AG04450 (cell line): ENCODE measurements at regions not wholly inside any gene's neighbourhood (a gene's known extent, or its start where the extent isn't known, plus 50 kb on each side); places are given as distances from the start of the nearest gene placed in this dataset.
"Not testable (repeated sequence)": the region's sequence is repeated elsewhere in the genome, so short reads cannot be mapped to it uniquely, and the experiment has no call there.

ENCODE experiments used
- CTCF ChIA-PET: fragments of 300-600, 350-600 bp; formaldehyde crosslinking; extraction: SDS; loops from one replicate; lab custom pipeline; 2022; ENCODE audit warnings: antibody characterized with exemption, inconsistent platforms; lab: Charles Lee
- POLR2A ChIA-PET: fragments of 350-600 bp; formaldehyde crosslinking; extraction: SDS; loops from one replicate; lab custom pipeline; 2021; ENCODE audit warnings: antibody characterized with exemption, inconsistent platforms; lab: Yijun Ruan, JAX
- DNase-seq: peaks from one replicate; pipeline ENCODE4 v3.0.0-alpha.2; 2011; ENCODE audit warnings: low read depth, low spot score
- H3K27ac ChIP-seq: one replicate; pipeline ENCODE4 v1.5.1; 2012; ENCODE audit warnings: low read depth, low read length, control low read depth
- H3K27me3 ChIP-seq: one replicate; pipeline ENCODE4 v1.6.0; 2012; ENCODE audit warnings: low read length; ENCODE audit not compliant: control insufficient read depth, insufficient read depth
- H3K4me3 ChIP-seq: 2 replicates; pipeline ENCODE4 v1.5.1; 2011; ENCODE audit warnings: mild to moderate bottlenecking, low read depth, low read length, control low read depth
- H3K9me3 ChIP-seq: 2 replicates; pipeline ENCODE4 v1.5.1; 2012; ENCODE audit warnings: low read length; ENCODE audit not compliant: control insufficient read depth, insufficient read depth
- TF ChIP-seq, protein P1 (sequence below): IDR thresholded peaks from 2 replicates; pipeline ENCODE4 v1.5.1; 2011; ENCODE audit warnings: low read depth, low read length, control low read depth, inconsistent platforms

DNA sequence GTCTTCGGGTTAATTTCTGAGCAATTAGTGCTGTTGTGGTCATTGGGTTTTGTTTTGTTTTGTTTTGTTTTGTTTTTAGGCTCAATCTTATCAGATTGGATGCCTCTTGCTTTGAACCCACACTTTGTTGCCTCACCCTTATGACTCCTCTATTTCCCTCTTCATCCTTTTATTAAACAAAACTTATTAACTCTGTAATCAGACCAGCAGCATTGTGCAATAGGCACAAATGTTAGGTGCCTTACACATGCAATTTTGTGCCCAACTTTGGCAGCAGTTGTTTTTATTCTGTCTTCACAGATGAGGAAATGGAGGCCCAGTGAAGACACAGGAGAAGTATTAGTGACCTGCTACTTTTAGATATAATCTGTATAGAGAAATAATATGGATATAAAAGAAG lies 377.7 kb downstream of the KCNRG start:
- H3K27ac ChIP-seq: no peak overlapping the region
- no peaks in the 10 kb centered on the region for H3K27me3 ChIP-seq
- TF ChIP-seq, protein P1, sequence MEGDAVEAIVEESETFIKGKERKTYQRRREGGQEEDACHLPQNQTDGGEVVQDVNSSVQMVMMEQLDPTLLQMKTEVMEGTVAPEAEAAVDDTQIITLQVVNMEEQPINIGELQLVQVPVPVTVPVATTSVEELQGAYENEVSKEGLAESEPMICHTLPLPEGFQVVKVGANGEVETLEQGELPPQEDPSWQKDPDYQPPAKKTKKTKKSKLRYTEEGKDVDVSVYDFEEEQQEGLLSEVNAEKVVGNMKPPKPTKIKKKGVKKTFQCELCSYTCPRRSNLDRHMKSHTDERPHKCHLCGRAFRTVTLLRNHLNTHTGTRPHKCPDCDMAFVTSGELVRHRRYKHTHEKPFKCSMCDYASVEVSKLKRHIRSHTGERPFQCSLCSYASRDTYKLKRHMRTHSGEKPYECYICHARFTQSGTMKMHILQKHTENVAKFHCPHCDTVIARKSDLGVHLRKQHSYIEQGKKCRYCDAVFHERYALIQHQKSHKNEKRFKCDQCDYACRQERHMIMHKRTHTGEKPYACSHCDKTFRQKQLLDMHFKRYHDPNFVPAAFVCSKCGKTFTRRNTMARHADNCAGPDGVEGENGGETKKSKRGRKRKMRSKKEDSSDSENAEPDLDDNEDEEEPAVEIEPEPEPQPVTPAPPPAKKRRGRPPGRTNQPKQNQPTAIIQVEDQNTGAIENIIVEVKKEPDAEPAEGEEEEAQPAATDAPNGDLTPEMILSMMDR: no peak
- DNase-seq: no peak
- POLR2A ChIA-PET: no interaction called here
- CTCF ChIA-PET: interaction anchor here (0.6 kb wide), 1 partner anchor 9 kb away, joined by 3 read pairs; no protein-coding TSS in a partner anchor
- H3K9me3 ChIP-seq: no peaks in the 10 kb centered on the region; the same call in 1 of the 2 replicates
- no peak overlapping the region for H3K4me3 ChIP-seq

DNA sequence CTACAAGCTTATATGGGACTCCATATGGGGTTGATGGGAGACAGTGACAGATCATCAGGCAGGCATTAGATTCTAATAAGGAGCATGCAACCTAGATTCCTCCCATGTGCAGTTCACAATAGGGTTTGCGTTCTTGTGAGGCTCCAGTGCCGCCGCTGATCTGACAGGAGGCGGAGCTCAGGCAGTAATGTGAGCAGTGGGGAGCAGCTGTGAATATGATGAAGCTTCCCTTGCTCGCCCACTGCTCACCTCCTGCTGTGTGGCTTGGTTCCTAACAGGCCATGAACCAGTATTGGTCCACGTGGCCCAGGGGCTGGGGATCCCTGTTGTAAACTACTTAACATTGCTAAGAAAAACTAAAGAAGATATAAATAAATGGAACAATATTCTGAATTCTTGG lies 378.4 kb downstream of the KCNRG start:
- Histone ChIP-seq H3K4me3 (no peak overlapping the region), H3K27me3 (no peaks in the 10 kb centered on the region), H3K9me3 (no peaks in the 10 kb centered on the region; the same call in 1 of the 2 replicates), H3K27ac (no peak overlapping the region)
- CTCF ChIA-PET: interaction anchor here (0.6 kb wide), 1 partner anchor 9 kb away, joined by 3 read pairs; no protein-coding TSS in a partner anchor
- TF ChIP-seq, protein P1: no peak
- DNase-seq: no peak
- POLR2A ChIA-PET: no interaction called here

DNA sequence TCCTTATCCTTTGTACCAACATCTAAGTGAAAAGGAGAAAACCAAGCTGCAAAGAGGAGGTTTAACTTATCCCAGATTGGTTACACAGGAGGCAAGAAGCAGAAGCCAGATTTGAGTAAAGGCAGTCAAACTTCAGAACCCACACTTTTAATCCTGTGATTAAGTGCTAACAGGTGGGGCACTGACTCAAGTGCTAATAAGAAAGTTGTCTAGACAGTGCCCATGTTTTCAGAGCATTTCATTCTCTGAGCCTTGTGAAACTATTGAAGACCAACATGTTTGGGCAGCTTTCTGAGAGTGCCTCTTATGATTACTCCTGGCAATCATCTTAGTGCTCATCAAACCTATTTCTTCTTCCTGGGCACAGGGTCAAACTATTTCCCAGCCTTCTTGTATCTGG lies 380.8 kb downstream of the KCNRG start:
- ChIA-PET POLR2A (no interaction called here), CTCF (no interaction called here)
- no peak for DNase-seq
- Histone ChIP-seq H3K27me3 (no peaks in the 10 kb centered on the region), H3K9me3 (no peaks in the 10 kb centered on the region; the same call in 1 of the 2 replicates), H3K4me3 (no peak overlapping the region), H3K27ac (no peak overlapping the region)
- TF ChIP-seq, protein P1: no peak

DNA sequence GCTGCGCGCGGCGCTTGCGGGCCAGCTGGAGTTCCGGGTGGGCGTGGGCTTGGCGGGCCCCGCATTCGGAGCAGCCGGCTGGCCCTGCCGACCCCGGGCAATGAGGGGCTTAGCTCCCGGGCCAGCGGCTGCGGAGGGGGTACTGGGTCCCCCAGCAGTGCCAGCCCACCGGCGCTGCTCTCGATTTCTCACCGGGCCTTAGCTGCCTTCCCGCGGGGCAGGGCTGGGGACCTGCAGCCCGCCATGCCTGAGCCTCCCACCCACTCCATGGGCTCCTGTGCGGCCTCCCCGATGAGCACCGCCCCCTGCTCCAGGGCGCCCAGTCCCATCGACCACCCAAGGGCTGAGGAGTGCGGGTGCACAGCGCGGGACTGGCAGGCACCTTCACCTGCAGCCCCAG lies 381.4 kb downstream of the KCNRG start:
- CTCF ChIA-PET: not testable (repeated sequence)

DNA sequence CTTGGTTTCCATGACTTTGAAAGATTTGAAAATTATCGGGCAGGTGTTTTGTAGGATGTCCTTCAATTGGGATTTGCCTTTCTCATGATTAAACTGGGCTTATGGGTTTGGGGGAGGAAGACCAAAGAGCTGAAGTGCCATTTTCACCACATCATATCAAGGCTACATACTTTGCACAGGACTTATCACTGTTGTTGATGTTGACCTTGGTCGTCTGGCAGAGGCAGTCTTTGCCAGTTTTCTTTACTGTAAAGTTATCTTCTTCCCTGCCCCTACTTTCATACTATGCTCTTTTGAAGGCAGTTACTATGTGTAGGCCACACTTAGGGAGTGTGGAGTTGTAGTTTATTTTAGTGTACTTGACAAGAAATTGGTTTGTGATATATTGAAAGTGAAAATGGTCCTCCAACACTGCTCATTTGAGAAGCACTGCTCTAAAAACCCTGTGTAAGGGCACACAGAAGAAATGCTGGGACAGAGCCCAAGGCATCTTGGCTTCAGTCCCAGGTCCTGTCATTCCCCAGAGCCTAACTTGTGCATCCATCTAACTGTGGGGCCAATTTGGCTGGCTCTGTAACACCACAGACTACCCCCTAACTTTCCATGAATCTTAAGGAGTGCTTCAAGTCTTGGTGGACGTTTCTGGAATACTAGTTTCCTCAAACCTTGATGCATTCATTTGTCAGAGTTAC lies 384.9 kb downstream of the KCNRG start:
- Histone ChIP-seq H3K27me3 (no peaks in the 10 kb centered on the region), H3K4me3 (no peak overlapping the region), H3K9me3 (no peaks in the 10 kb centered on the region; the same call in 1 of the 2 replicates), H3K27ac (no peak overlapping the region)
- ChIA-PET CTCF (no interaction called here), POLR2A (no interaction called here)
- TF ChIP-seq, protein P1: no peak
- DNase-seq: no peak

More for the DNA sequence above, 381.4 kb downstream of the KCNRG start:
- H3K27ac ChIP-seq, H3K27me3 ChIP-seq, H3K9me3 ChIP-seq, POLR2A ChIA-PET, DNase-seq, H3K4me3 ChIP-seq: not testable (repeated sequence)
